WTC11 (cell line): ENCODE measurements at regions not wholly inside any gene's neighbourhood (a gene's known extent, or its start where the extent isn't known, plus 50 kb on each side); places are given as distances from the start of the nearest gene placed in this dataset.

Experiments used
- ATAC-seq: fragments of 200-7000 bp; cut with Tn5 transposase; 2 replicates; pipeline ENCODE4 v1.10.0; 2021; ENCODE audit warnings: mild to moderate bottlenecking, moderate library complexity
- CTCF ChIA-PET: fragments of 300-600 bp; sonication (Branson Sonifier 250); formaldehyde crosslinking; loops from one replicate; lab custom pipeline; 2021; ENCODE audit warnings: antibody characterized with exemption; lab: Charles Lee
- POLR2A ChIA-PET: fragments of 350-600 bp; sonication (Branson Sonifier 250); formaldehyde crosslinking; loops from one replicate; lab custom pipeline; 2021; ENCODE audit warnings: antibody characterized with exemption; lab: Charles Lee
- DNase-seq: peaks from one replicate; pipeline ENCODE4 v3.0.0; 2021; ENCODE audit warnings: low spot score
- H3K27ac Mint-ChIP-seq: 2 replicates; pipeline ENCODE4 v1.8.0; 2021; ENCODE audit warnings: mixed read lengths
- H3K27me3 Mint-ChIP-seq: 2 replicates; pipeline ENCODE4 v1.8.0; 2021; ENCODE audit warnings: low read depth, mild to moderate bottlenecking, moderate library complexity, mixed read lengths
- H3K36me3 Mint-ChIP-seq: 2 replicates; pipeline ENCODE4 v1.8.0; 2021; ENCODE audit warnings: mixed read lengths
- H3K4me1 Mint-ChIP-seq: 2 replicates; pipeline ENCODE4 v1.8.0; 2022; ENCODE audit warnings: mixed read lengths
- H3K4me3 Mint-ChIP-seq: 2 replicates; pipeline ENCODE4 v1.8.0; 2021; ENCODE audit warnings: mild to moderate bottlenecking, moderate library complexity, mixed read lengths
- H3K9me3 Mint-ChIP-seq: 2 replicates; pipeline ENCODE4 v1.8.0; 2021; ENCODE audit warnings: mixed read lengths
- ARID4B ChIP-seq: sonication (generic); formaldehyde crosslinking; IDR thresholded peaks from 2 replicates; pipeline ENCODE4 v1.8.0; 2023; ENCODE audit warnings: missing genetic modification reagents, mild to moderate bottlenecking, borderline replicate concordance
- ATF2 ChIP-seq: sonication (generic); formaldehyde crosslinking; IDR thresholded peaks from 2 replicates; pipeline ENCODE4 v1.8.1; 2022; ENCODE audit warnings: low read depth, missing genetic modification reagents, borderline replicate concordance
- CREB1 ChIP-seq: sonication (generic); formaldehyde crosslinking; IDR thresholded peaks from 2 replicates; pipeline ENCODE4 v1.8.0; 2023; ENCODE audit warnings: mild to moderate bottlenecking, missing genetic modification reagents
- ERG ChIP-seq: fragments of 250-450 bp; sonication (Bioruptor Pico); IDR thresholded peaks from 2 replicates; pipeline ENCODE4 v1.8.0; 2021; ENCODE audit warnings: mild to moderate bottlenecking
- ESRRA ChIP-seq: sonication (generic); formaldehyde crosslinking; IDR thresholded peaks from 2 replicates; pipeline ENCODE4 v1.8.1; 2022; ENCODE audit warnings: mild to moderate bottlenecking, missing genetic modification reagents, borderline replicate concordance
- FOXJ3 ChIP-seq: sonication (generic); formaldehyde crosslinking; IDR thresholded peaks from 2 replicates; pipeline ENCODE4 v1.9.0; 2021; ENCODE audit warnings: missing genetic modification reagents, mild to moderate bottlenecking, borderline replicate concordance
- HMGXB4 ChIP-seq: sonication (generic); formaldehyde crosslinking; IDR thresholded peaks from 2 replicates; pipeline ENCODE4 v1.8.1; 2023; ENCODE audit warnings: mild to moderate bottlenecking, moderate library complexity, missing genetic modification reagents
- KAT7 ChIP-seq: sonication (generic); formaldehyde crosslinking; IDR thresholded peaks from 2 replicates; pipeline ENCODE4 v1.8.1; 2023; ENCODE audit warnings: missing genetic modification reagents, mild to moderate bottlenecking, borderline replicate concordance
- MYBL2 ChIP-seq: sonication (generic); formaldehyde crosslinking; IDR thresholded peaks from 2 replicates; pipeline ENCODE4 v1.8.1; 2023; ENCODE audit warnings: mild to moderate bottlenecking, moderate library complexity, missing genetic modification reagents
- NR3C1 ChIP-seq: sonication (generic); formaldehyde crosslinking; conservative IDR thresholded peaks from 2 replicates; pipeline ENCODE4 v1.8.1; 2023; ENCODE audit warnings: low read depth, mild to moderate bottlenecking, missing genetic modification reagents
- SOX15 ChIP-seq: fragments of 250-450 bp; sonication (Bioruptor Pico); IDR thresholded peaks from 2 replicates; pipeline ENCODE4 v1.9.0; 2021; ENCODE audit warnings: mild to moderate bottlenecking
- STAT6 ChIP-seq: sonication (generic); formaldehyde crosslinking; conservative IDR thresholded peaks from 2 replicates; pipeline ENCODE4 v1.8.1; 2023; ENCODE audit warnings: mild to moderate bottlenecking, low read depth, missing genetic modification reagents, moderate library complexity
- TCF7 ChIP-seq: sonication (generic); formaldehyde crosslinking; IDR thresholded peaks from 2 replicates; pipeline ENCODE4 v1.8.0; 2022; ENCODE audit warnings: mild to moderate bottlenecking, low read depth, missing genetic modification reagents, moderate library complexity
- TEAD1 ChIP-seq: sonication (generic); formaldehyde crosslinking; IDR thresholded peaks from 2 replicates; pipeline ENCODE4 v1.8.0; 2022; ENCODE audit warnings: mild to moderate bottlenecking, missing genetic modification reagents
- USF1 ChIP-seq: sonication (generic); formaldehyde crosslinking; IDR thresholded peaks from 2 replicates; pipeline ENCODE4 v1.8.0; 2022; ENCODE audit warnings: mild to moderate bottlenecking, missing genetic modification reagents
- USF2 ChIP-seq: sonication (generic); formaldehyde crosslinking; IDR thresholded peaks from 2 replicates; pipeline ENCODE4 v1.8.1; 2023; ENCODE audit warnings: mild to moderate bottlenecking, missing genetic modification reagents, moderate library complexity
- ZNF281 ChIP-seq: sonication (generic); formaldehyde crosslinking; IDR thresholded peaks from 2 replicates; pipeline ENCODE4 v1.8.0; 2023; ENCODE audit warnings: mild to moderate bottlenecking, missing genetic modification reagents
- ZSCAN18 ChIP-seq: fragments of 250-450 bp; sonication (Bioruptor Pico); IDR thresholded peaks from 2 replicates; pipeline ENCODE4 v2.1.2; 2022; ENCODE audit warnings: mild to moderate bottlenecking, moderate library complexity

GRCh38 chr6:76639941-76640340 lies 567.5 kb upstream of the IMPG1 start (continued):
- no peak for TF ChIP-seq SOX15 (CRISPR knock-in tag)
- TF ChIP-seq ARID4B (CRISPR knock-in tag) = no peak
- TF ChIP-seq STAT6 = no peak
- TF ChIP-seq NR3C1 (CRISPR knock-in tag) = no peak
- TF ChIP-seq ZSCAN18 (CRISPR knock-in tag) = no peak
- TF ChIP-seq, all 79 proteins: peak for 0

GRCh38 chr6:76634695-76635094 lies 562.2 kb upstream of the IMPG1 start:
- no peaks in the 10 kb centered on the region for H3K9me3 Mint-ChIP-seq
- H3K27ac Mint-ChIP-seq = no peak overlapping the region
- CTCF ChIA-PET = no interaction called here
- H3K36me3 Mint-ChIP-seq = peaks cover 3% of the 10 kb centered on the region; the same call in 1 of the 2 replicates
- POLR2A ChIA-PET = interaction anchor here (0.6 kb wide), 1 partner anchor 658 kb away, joined by 3 read pairs; no protein-coding TSS in a partner anchor
- no peak overlapping the region for H3K4me3 Mint-ChIP-seq
- H3K4me1 Mint-ChIP-seq = peaks cover 21% of the 10 kb centered on the region
- ATAC-seq (no peak), DNase-seq (no peak)
- no peaks in the 10 kb centered on the region for H3K27me3 Mint-ChIP-seq
- no peak for TF ChIP-seq ESRRA
- no peak for TF ChIP-seq TCF7 (CRISPR knock-in tag)
- no peak for TF ChIP-seq TEAD1
- no peak for TF ChIP-seq ZNF281
- TF ChIP-seq CREB1 (CRISPR knock-in tag) = no peak
- TF ChIP-seq USF1 (CRISPR knock-in tag) = no peak
- no peak for TF ChIP-seq KAT7 (CRISPR knock-in tag)
- no peak for TF ChIP-seq HMGXB4
- TF ChIP-seq USF2 (CRISPR knock-in tag) = no peak
- no peak for TF ChIP-seq FOXJ3
- no peak for TF ChIP-seq ATF2 (CRISPR knock-in tag)
- TF ChIP-seq MYBL2 (CRISPR knock-in tag) = no peak
- no peak for TF ChIP-seq ERG (CRISPR knock-in tag)
